Common myeloid progenitor, CD34-positive (primary cell): ENCODE measurements at regions not wholly inside any gene's neighbourhood (a gene's known extent, or its start where the extent isn't known, plus 50 kb on each side); places are given as distances from the start of the nearest gene placed in this dataset.

ENCODE experiments used
- CTCF ChIA-PET: fragments of 350-600 bp; sonication (Branson Sonifier 250); formaldehyde crosslinking; loops from one replicate; lab custom pipeline; 2021; ENCODE audit warnings: antibody characterized with exemption; lab: Charles Lee
- POLR2A ChIA-PET: fragments of 350-600 bp; sonication (Branson Sonifier 250); formaldehyde crosslinking; loops from one replicate; lab custom pipeline; 2021; ENCODE audit warnings: antibody characterized with exemption; lab: Charles Lee
- DNase-seq, 3 donors: peaks; one replicate each; pipeline versions ENCODE4 v3.0.0 to v3.0.0-alpha.2; 2013
- H3K27ac ChIP-seq, 2 experiments: 1 replicate in 1 of 2; 2 replicates in 1 of 2; pipeline ENCODE4 v1.7.0; 2013; ENCODE audit warnings: inconsistent platforms in 2 of 2, low read length in 2 of 2, mild to moderate bottlenecking in 2 of 2, low read depth in 1 of 2, moderate library complexity in 1 of 2; ENCODE audit not compliant: severe bottlenecking in 2 of 2, insufficient read depth in 1 of 2, poor library complexity in 1 of 2
- H3K27me3 ChIP-seq, 5 experiments: replicated peaks in 2 of 5; 1 replicate in 3 of 5; 2 replicates in 2 of 5; pipeline versions ENCODE4 v1.6.1 to v1.7.0; 2013; ENCODE audit warnings: low read length in 4 of 5, mild to moderate bottlenecking in 2 of 5, moderate library complexity in 2 of 5, inconsistent platforms in 1 of 5; ENCODE audit not compliant: insufficient read depth in 5 of 5, control insufficient read depth in 4 of 5
- H3K36me3 ChIP-seq, 4 experiments: 1 replicate in 2 of 4; 2 replicates in 2 of 4; pipeline versions ENCODE4 v1.6.1 to v1.7.0; 2013; ENCODE audit warnings: low read length in 3 of 4, control low read depth in 1 of 4, mild to moderate bottlenecking in 1 of 4; ENCODE audit not compliant: control insufficient read depth in 4 of 4, insufficient read depth in 4 of 4
- H3K4me1 ChIP-seq, 4 experiments: 1 replicate in 3 of 4; 2 replicates in 1 of 4; pipeline versions ENCODE4 v1.6.1 to v1.7.1; 2013; ENCODE audit warnings: low read length in 3 of 4, mild to moderate bottlenecking in 3 of 4, control low read depth in 1 of 4, inconsistent platforms in 1 of 4, moderate library complexity in 1 of 4; ENCODE audit not compliant: control insufficient read depth in 4 of 4, insufficient read depth in 4 of 4; ENCODE audit errors: control extremely low read depth in 1 of 4
- H3K4me3 ChIP-seq, 7 experiments: 1 replicate in 4 of 7; 2 replicates in 3 of 7; pipeline versions ENCODE4 v1.5.1 to v1.7.0; 2013; ENCODE audit warnings: mild to moderate bottlenecking in 7 of 7, low read length in 6 of 7, moderate library complexity in 6 of 7, inconsistent platforms in 2 of 7, low read depth in 2 of 7, control low read depth in 1 of 7; ENCODE audit not compliant: insufficient read depth in 4 of 7, control insufficient read depth in 1 of 7; ENCODE audit errors: extremely low read depth in 1 of 7
- H3K9me3 ChIP-seq, 5 experiments: 1 replicate in 4 of 5; 2 replicates in 1 of 5; pipeline versions ENCODE4 v1.6.1 to v1.7.1; 2013; ENCODE audit warnings: low read length in 4 of 5, mild to moderate bottlenecking in 2 of 5, inconsistent platforms in 1 of 5, low read depth in 1 of 5, moderate library complexity in 1 of 5; ENCODE audit not compliant: control insufficient read depth in 4 of 5, insufficient read depth in 2 of 5; ENCODE audit errors: control extremely low read depth in 1 of 5
- WGBS: methylation state at CpG from one replicate; pipeline ENCODE4 v1.1.5; 2013; ENCODE audit not compliant: insufficient coverage; 5-methylcytosine and 5-hydroxymethylcytosine counted together

DNA sequence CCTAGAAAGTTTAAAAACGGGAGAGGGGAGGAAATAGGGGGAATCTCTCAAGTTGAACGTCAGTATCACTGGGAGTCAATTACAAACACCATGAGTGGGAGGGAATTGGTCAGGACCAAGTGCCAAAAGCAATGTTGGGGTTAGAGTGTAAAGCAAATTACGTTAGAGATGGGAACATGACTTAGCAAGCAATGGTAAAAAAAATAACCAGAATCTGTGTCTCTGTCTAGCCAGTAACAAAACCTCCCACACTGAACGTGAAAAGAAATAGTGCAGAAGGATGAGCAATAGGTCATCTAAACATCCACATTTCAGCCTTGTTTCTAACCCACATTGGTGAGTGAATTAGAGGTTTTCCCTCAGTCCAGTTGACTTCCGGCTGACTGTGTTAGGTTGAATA, 242.2 kb downstream of the COG6 start:
- CTCF ChIA-PET: no interaction called here
- Histone ChIP-seq H3K36me3 (no peaks in the 10 kb centered on the region), H3K27ac (no peak overlapping the region), H3K9me3 (no peaks in the 10 kb centered on the region), H3K27me3 (no peaks in the 10 kb centered on the region), H3K4me3 (no peak overlapping the region), H3K4me1 (peaks cover 5 to 37% (median 22%) of the 10 kb centered on the region in 4 experiments)
- DNase-seq: no peak
- POLR2A ChIA-PET: no interaction called here
- 90% methylated on average over 4 of the region's 5 CpGs for WGBS

DNA sequence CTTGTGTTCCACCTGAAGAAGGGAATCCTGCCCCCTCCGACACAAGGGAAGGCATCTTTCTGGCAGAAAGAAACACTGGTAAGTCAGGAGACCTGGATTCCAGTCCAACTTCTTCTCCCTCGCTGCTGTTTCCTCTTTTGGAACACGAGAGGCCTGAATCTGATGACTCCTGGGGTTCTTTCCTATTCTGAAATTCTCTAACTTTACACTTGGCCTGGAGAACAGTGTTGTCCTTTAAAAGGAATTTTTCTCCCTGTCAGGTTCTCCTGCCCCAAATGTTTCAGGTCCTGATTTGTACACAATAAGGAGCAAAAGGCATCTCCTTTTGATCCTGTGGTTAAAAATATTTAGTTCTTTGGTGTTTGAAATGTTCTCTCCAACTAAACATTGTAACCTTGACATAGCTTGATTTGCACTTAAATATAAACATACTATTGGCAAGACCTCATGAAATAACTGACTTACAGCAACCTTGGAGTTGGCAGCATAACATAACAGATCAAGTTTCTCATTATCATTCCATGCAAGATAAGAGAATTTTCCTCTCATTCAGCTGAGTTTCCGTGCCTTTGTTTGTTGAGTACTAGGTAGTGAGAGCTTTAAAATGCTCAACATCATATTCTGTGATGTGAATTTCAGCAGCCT, 244.8 kb downstream of the COG6 start:
- Histone ChIP-seq H3K4me1 (peaks cover 0 to 11% (median 4%) of the 10 kb centered on the region in 4 experiments), H3K9me3 (no peaks in the 10 kb centered on the region), H3K27me3 (no peaks in the 10 kb centered on the region), H3K4me3 (no peak overlapping the region), H3K27ac (no peak overlapping the region), H3K36me3 (no peaks in the 10 kb centered on the region)
- POLR2A ChIA-PET: no interaction called here
- WGBS: 95% methylated on average over 3 of the region's 4 CpGs
- DNase-seq: no peak
- CTCF ChIA-PET: no interaction called here

DNA sequence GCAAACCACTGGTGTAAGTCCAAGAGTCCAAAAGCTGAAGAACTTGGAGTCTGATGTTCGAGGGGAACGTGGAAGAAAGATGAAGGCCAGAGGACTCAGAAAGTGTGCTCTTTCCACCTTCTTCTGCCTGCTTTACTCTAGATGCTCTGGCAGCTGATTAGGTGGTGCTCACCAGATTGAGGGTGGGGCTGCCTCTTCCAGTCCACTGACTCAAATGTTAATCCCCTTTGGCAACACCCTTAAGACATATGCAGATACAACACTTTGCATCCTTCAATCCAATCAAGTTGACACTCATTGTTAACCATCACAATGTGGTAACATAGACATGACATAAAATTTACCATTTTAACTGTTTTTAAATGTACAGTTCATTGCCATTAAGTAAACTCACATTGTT, 249.5 kb downstream of the COG6 start:
- POLR2A ChIA-PET: no interaction called here
- WGBS: 100% methylated on average over 2 of the region's 2 CpGs
- no peak overlapping the region for H3K4me3 ChIP-seq

DNA sequence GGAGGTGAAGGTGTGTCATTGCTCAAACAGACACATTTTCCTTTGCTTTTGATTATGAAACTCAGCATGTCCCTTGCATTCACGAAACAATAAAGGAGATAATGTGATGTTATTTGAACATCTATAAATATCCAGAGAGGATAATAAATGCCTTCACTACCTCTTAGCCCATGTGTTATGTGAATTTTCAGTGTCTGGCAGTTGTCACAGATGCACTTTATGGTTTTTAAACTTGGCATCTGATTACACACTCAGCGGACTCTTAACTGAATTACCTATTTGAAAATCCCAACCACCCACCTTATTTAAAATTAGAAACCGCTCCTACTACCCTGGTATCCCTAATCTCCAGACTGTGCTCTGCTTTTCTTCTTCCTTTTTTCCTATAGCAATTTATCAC, 254.2 kb downstream of the COG6 start:
- Histone ChIP-seq H3K4me3 (no peak overlapping the region), H3K36me3 (no peaks in the 10 kb centered on the region), H3K9me3 (no peaks in the 10 kb centered on the region), H3K27ac (no peak overlapping the region), H3K27me3 (no peaks in the 10 kb centered on the region), H3K4me1 (peaks cover 0 to 8% (median under 1%) of the 10 kb centered on the region in 4 experiments)
- WGBS: 100% methylated on average over 2 of the region's 3 CpGs
- ChIA-PET POLR2A (no interaction called here), CTCF (no interaction called here)
- DNase-seq: no peak

More for the DNA sequence above, 249.5 kb downstream of the COG6 start:
- Histone ChIP-seq H3K4me1 (no peaks in the 10 kb centered on the region), H3K9me3 (no peaks in the 10 kb centered on the region), H3K27me3 (no peaks in the 10 kb centered on the region), H3K27ac (no peak overlapping the region), H3K36me3 (no peaks in the 10 kb centered on the region)
- no peak for DNase-seq
- CTCF ChIA-PET: interaction anchor here (0.7 to 1.2 kb wide), 2 partner anchors 35 to 38 kb away, joined by 3 to 4 read pairs; no protein-coding TSS in a partner anchor

DNA sequence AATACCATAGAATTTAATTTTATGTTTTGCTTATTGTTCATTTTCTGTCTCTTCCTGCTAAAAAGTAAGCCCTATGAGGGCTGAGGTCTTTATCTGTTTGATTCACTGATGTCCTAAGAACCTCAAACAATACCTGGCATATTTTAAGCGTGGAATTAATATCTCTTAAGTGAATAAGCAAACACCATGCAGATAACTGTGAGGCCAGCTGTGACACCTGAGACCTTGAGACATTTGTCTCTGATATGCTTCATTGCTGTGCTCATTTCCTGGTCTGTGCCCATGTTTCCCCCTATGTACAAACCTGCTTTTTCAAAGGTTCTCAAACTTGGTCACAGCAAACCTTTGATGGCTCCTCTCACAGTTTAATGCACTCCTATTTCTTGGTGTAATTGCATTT, 254.6 kb downstream of the COG6 start:
- POLR2A ChIA-PET: no interaction called here
- DNase-seq: no peak
- H3K27ac ChIP-seq: no peak overlapping the region
- CTCF ChIA-PET: no interaction called here
- H3K27me3 ChIP-seq: no peaks in the 10 kb centered on the region
- no peak overlapping the region for H3K4me3 ChIP-seq
- no peaks in the 10 kb centered on the region for H3K36me3 ChIP-seq
- WGBS: 100% methylated on average over 1 of the region's 1 CpG
- peaks cover 0 to 8% (median under 1%) of the 10 kb centered on the region in 4 experiments for H3K4me1 ChIP-seq
- no peaks in the 10 kb centered on the region for H3K9me3 ChIP-seq

DNA sequence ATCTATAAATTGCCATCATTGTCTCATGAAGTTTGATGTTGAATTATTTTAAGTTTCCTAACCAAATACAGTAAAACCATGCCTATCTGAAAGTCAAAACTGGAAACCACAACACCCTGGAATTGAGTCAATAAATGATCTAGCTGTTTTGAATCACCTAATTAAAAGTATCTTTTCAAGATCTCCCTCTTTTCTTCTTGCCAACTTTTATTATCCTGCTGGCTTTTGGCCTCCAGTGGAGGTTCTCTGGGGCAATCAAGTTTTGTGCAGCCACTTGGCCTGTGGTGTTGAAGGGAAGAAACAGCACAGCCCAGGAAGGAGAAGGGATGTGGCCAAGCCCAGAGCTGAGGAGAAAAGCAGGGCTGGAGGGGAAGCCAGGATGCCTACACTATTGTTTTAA, 255.4 kb downstream of the COG6 start:
- no peak overlapping the region for H3K4me3 ChIP-seq
- no peaks in the 10 kb centered on the region for H3K36me3 ChIP-seq
- H3K4me1 ChIP-seq: peaks cover 0 to 8% (median under 1%) of the 10 kb centered on the region in 4 experiments
- H3K27ac ChIP-seq: no peak overlapping the region
- CTCF ChIA-PET: no interaction called here
- POLR2A ChIA-PET: no interaction called here
- peak in 1 of 3 donors; percentile 2 for DNase-seq
- H3K9me3 ChIP-seq: no peaks in the 10 kb centered on the region
- no peaks in the 10 kb centered on the region for H3K27me3 ChIP-seq

DNA sequence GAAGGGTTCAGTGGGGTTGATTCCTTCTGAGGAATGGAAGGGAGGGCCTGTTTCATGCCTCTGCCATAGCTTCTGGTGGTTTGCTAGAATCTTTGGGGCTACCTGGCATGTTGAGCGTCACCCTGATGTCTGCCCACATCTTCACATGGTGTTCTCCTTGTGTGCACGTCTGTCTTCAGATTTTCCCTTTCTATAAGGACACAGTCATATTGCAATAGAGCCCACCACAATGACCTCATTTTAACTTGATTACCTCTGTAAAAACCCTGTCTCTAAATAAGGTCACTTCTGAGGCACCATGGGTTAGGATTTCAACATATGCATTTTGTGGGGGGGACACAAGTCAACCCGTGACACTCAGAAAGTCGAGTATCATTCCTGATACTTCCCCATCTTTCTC, 257.9 kb downstream of the COG6 start:
- DNase-seq: no peak
- Histone ChIP-seq H3K36me3 (no peaks in the 10 kb centered on the region), H3K9me3 (no peaks in the 10 kb centered on the region), H3K27me3 (no peaks in the 10 kb centered on the region), H3K27ac (no peak overlapping the region), H3K4me1 (peaks cover 0 to 8% (median under 1%) of the 10 kb centered on the region in 4 experiments), H3K4me3 (no peak overlapping the region)
- 100% methylated on average over 3 of the region's 4 CpGs for WGBS
- ChIA-PET POLR2A (interaction anchor here (0.5 kb wide), 1 partner anchor 759 kb away, joined by 3 read pairs; no protein-coding TSS in a partner anchor), CTCF (interaction anchor here (1.3 kb wide), 1 partner anchor 13 kb away, joined by 3 read pairs; no protein-coding TSS in a partner anchor)
